ENCODE measurements at regions not wholly inside any gene's neighbourhood (a gene's known extent, or its start where the extent isn't known, plus 50 kb on each side); places are given as distances from the start of the nearest gene placed in this dataset.

DNA sequence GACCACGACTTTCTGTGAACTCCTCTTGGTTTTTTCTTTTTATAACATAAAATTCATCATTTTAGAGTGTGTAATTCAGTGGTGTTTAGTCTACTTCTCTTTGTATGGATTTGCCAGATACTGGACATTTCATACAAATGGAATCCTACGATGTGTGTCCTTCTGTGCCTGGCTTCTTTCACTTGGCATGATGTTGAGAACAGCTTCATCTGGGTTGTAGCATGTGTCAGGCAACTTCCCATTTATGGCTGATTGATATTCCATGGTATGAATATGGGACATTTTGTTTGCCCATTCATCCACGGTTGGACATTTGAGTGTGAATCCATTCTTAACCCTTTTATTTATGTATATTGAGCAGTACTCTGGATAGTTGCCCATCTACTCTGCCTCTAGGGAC lies 82.7 kb upstream of the KLF13 start:
- no peak for DNase-seq (ENCODE audit: low read depth)

DNA sequence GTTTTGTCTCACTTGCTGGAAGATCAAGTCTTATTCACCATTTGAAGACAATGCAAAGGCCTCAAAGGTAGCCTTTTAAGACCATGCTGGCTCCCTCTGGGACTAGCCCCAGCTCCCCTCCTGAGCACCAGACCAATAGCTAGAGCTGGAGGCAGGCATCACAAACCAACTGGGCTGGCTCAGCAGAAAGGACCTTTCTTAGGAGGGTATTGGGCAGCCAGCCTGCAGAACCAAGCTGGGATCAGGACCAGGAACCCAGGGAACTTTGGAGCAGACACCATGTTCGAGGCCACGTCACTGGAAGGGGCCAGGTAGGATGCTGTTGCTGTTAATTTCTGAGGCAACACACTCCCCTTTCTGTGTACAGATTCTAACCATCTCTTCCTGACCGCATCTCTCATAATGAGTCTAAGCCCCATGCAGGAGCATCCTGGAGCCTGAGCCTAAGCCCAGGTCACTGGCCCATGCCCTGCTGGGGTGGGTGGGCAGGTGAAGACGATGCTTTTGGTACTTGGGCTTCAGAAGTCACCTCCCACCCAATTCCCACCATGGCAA lies 81.4 kb upstream of the KLF13 start:
- no peak for DNase-seq (ENCODE audit: low read depth)

DNA sequence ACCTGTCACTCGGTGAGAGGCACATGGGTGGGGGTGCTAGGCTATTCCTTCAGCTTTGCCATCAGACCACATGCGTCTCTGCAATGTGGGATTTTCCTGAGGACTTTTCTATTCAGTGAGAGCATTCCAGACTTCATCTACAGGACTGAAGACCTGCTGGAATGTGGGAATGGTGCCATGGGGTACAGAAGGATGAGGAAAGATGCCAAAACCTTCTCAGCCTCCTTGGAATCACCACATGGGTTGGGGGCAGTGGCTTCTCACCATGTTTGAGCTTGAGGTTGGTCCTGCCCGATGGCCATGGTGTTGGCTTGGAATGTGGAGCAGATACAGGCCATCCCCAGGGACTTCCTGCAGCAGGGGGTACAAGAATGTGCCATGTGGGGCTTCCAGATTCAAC lies 80.9 kb upstream of the KLF13 start:
- DNase-seq (ENCODE audit: low read depth): no peak

DNA sequence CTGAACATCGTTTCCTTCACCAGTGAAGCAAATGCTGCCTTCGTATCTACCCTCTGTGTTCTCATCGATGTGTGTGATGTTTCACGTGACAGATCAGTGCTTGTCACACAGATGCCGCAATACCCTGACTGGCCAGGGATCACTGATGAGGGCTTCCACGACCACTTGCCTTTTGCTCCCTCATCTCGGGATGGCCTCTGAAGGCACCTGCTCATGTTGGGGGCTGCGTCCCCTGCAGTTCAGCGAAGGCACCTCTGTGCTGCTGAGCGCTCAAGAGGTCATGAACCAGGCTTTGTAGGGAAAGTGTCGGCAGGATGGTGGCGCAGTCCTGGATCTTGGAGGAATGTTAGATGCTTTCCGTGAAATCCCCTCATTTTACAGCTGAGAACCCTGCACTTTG lies 79.2 kb upstream of the KLF13 start:
- no peak for DNase-seq (ENCODE audit: low read depth)

DNA sequence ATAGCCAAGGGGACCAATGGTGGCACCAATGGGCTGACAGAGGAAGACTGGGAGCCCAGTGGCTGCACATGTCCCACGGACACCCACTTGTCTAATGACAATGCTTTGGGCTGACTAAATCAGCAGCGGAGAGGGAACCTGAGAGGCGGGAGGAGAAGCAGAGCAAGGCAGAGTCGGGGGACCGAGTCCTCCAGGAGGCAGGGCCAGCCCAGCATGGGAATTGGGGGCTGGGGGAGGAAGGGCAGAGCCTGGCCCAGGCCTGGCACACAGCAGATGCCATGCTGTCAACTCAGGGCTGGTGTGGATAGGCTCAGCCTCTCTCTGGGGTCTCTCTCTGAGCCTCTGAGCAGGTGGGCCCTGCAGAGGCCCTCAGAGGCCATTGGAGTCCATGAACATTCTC lies 78.4 kb upstream of the KLF13 start:
- DNase-seq (ENCODE audit: low read depth): no peak

DNA sequence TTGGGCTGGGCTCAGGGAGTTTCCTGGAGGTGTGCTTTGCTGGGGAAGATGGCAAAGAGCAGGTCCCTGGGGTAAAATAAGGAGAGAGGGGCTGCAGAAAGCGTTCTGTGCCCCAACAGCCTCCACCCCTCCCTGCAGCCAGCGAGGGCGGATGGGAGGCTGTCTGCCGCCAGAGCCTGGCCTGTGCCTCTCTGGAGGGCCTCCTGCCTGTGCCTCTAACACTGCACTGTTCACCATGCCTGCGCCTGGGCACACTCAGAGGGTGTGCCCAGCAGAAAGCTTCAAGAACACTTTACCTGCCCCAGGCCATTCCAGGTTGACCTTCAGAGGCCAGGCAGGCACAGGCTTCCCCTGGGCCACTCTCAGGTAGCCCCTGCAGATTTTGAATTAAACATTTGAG lies 77.7 kb upstream of the KLF13 start:
- DNase-seq (ENCODE audit: low read depth): no peak

DNA sequence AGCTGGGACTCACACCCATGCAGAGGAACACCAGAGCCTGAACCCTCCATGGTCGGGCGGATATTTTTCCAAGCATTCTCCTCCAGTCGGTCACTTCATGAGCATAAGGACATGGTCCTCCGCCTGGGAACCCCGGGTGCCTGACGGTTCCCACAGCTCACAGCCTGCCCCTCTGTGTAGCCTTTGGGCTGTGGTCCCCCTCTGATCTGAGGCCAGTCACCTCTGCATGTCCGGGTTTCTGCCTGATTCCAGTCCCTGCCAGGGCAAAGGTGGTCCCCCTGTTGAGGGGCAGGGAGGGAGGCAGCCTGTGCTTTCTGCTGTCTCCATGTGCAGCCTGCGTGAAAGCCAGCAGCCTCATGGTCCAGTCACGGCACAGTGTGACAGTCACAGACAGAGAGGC lies 76.6 kb upstream of the KLF13 start:
- no peak for DNase-seq (ENCODE audit: low read depth)

DNA sequence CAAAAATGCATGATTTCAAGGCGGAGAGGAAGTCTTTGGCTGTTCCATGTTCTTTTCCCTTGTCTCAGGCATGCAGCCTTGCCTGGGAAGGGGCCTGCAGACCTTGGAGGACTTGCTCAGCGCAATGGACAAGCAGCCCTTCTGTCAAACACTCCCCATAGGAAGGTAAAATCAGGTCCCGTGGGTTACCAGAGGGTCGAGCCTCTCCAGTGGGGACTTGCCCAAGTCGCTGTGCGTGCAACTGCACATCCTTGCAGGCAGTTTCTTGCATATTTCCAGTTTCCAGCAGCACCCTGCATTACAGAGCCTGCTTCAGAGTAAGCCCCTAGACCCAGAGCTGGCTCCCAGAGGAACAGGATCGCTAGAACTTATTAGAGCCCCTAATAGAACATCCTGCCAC lies 75.5 kb upstream of the KLF13 start:
- DNase-seq (ENCODE audit: low read depth): no peak

DNA sequence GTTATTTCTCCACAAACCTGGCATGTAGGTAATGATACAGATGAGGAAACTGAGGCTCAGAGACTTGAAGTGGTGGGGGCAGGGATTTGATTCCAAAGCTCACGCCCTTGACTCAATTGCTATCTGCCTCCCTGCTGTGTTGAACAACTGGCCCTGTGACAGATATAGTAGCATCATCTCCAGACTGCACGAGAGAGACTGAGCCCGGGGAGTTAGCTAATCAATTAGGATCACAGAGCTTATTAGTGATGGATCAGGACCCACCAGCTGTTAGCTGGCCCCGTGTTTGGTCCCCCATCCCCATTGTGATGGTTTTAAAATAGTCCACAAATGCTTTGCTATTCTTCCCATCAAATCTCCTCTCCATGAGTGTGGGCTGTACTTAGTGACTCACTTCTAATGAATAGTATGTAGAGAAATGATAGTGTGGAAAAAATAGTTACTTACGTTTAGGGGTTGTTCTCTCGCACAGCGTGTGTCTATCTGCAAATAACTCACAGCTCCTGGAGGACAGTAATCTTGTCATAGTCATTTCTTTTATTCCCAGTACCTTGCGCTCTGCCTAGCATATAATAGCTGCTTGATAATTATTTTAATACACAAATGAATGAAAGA lies 74.4 kb upstream of the KLF13 start:
- no peak for DNase-seq (ENCODE audit: low read depth)

DNA sequence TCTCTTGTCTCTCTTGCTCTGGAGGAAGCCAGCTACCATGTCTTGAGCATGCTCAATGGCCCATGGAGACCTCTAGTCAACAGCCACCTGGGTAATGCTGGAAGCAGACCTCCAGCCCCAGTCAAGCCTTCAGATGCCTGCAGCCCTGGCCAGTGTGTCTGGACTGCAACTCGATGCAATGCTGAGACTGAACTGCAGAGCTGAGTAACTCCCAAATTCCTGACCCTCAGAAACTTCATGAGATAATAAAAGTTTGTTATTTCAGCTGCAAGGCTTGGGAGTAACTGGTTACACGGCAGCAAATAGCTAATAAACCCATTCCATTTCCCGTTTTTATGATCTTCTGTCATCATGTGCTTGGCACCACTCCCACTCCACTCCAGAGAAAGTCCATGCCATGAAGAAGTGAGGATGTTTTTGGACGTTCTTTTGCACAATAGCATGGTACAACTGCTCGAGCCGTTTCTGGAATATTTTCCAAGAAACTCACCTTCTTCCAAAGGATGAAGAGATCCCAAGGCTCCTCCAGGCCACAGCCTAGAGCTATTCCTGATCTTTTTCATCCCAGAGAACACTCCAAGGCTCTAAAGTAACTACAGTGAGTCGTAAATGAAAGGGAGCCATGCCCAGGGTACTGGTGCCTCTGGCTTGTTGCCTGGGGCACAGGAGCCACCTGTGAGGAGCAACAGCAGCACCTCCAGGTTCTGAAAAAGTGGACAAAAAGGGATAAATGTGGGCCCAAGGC lies 72.0 kb upstream of the KLF13 start:
- DNase-seq (ENCODE audit: low read depth): peak; percentile 52

DNA sequence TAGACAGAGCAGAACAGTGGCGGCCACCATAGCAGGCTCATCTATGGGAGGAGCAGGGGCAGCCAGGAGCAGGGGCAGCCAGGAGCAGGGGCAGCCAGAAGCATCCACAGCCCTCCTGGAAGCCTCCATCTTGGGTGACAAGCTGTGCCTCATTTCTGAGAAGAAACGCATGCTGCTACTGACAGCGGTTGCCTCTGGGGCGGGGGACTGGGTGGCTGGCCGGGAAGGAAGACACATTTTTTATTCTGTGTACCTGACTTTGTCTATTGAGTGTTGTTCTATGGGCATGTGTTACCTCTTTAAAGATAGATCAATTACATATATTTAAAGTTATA lies 71.5 kb upstream of the KLF13 start:
- DNase-seq (ENCODE audit: low read depth): no peak

DNA sequence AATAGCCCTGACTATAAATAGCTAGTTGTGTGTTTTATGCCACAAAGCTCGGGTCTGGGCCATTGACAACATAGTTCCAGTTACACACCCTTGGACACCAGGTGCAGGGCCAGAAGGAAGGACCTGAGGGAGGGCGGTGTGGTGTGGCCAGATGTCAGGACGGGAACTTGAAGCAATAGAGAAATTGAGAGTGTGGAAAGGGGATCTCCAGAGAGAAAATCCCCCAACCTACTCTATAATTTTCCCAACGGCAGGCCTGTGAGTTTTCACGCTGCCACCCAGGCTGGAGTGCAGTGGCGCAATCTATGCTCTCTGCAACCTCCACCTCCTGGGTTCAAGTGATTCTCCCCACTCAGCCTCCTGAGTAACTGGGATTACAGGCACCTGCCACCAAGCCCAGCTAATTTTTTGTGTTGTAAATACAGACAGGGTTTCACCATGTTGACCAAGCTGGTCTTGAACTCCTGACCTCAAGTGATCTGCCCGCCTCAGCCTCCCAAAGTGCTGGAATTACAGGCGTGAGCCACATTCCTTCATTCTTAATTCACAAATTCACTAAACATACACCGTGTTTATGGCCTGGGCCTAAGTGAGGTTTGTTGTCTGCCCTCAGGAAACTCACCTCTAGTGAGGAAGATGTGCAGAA lies 70.8 kb upstream of the KLF13 start:
- no peak for DNase-seq (ENCODE audit: low read depth)

DNA sequence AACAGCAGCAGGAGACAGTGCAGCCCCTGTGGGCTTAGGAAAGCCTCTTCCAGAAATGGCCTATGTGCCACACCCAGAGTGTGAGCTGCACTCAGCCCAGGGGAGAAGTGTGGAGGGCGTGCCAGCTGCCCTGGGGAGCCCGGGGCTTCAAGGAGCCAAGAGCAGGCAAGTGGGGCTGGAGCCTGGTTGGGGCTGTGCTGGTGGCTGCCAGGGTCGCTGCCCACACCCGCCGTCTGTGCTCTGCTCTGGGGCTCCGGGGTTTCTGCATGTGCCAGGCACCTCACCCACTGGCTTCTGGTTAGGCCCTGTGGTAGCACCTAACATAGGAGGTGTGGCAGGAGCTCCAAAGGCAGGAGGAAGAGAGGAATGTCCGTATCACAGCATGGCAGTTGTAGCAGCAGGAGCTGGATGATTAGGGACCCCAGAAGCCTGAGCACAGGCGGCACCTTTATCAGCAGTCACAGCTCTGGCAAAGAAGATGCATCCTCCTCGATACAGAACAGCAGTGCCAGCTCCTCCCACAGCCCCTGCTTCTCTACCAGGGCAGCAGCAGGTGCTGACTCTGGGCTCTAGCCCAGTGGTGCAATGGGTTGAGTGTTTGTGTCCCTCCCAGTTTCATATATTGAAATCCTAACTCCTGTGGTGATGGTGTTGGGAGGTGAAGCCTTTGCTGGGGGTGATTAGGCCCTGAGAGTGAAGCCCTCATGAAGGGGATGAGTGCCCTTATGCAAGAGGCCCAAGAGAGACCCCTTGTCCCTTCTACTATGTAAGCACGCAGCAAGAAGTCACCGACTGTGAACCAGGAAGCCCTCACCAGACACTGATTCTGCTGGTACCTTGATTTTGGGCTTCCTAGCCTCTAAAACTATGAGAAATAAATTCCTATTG lies 70.0 kb upstream of the KLF13 start:
- no peak for DNase-seq (ENCODE audit: low read depth)

DNA sequence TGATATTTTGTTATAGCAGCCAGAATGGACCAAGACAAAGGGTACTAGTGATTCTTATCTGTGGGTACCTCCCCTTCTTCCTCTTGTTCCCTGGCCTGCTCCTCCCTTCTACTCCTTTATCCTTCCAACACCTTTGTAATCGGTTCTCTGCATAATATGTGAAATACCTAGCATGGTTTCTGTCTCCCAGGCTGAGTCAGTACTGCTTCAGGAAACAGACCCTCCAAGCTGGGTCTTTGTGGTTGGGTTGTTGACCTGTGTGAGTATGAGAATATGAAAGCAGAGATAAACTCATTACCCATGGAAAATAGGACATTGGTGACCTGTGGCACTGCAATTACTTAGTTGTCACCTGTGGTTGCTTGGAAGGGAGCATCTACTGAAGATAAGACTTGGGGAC lies 69.3 kb upstream of the KLF13 start:
- no peak for DNase-seq (ENCODE audit: low read depth)

DNA sequence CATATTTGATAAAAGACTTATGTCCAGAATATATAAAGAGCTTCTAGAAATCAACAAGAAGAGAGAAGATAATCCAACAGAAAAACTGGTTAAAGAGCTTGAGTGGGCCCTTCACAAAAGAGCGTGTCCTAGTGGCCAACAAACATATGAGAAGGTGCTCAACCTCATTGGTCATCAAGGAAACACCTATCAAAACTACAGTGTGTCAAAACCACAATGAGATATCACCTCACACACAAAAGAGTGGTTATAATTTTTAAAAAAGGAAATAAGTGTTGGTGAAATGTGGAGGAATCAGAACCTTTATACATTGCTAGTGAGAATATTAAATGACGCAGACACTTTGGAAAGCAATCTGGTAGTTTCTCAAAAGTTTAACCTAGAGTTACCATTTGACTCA lies 68.4 kb upstream of the KLF13 start:
- DNase-seq (ENCODE audit: low read depth): no peak

DNA sequence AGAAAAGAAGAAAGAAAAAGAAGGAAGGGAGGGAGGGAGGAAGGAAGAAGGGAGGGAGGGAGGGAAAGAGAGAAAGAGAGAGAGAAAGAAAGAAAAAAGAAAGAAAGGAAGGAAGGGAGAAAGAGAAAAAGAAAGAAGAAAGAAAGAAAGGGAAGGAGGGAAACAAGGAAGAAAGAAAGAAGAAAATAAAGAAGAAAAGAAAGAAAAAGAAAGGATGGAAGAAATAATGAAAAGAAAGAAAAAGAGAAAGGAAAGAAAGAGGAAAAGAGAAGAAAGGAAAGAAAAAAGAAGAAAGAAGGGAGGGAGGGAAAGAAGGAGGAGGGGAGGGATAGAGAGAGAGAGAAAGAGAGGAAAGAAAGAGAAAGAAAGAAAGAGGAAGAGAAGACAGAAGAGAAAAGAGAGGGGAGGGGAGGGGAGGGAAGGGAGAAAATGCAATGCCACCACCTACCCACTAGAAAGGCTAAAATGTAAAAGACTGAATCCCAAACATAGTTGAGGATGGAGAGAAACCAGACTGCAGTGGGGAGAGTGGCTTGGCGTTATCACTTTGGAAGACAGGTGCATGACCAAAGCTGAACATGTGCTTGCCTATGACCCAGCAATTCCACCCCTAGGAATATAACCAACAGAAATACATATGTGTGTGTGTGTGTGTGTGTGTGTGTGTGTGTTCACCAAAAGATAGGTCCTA lies 66.9 kb upstream of the KLF13 start:
- no peak for DNase-seq (ENCODE audit: low read depth)

DNA sequence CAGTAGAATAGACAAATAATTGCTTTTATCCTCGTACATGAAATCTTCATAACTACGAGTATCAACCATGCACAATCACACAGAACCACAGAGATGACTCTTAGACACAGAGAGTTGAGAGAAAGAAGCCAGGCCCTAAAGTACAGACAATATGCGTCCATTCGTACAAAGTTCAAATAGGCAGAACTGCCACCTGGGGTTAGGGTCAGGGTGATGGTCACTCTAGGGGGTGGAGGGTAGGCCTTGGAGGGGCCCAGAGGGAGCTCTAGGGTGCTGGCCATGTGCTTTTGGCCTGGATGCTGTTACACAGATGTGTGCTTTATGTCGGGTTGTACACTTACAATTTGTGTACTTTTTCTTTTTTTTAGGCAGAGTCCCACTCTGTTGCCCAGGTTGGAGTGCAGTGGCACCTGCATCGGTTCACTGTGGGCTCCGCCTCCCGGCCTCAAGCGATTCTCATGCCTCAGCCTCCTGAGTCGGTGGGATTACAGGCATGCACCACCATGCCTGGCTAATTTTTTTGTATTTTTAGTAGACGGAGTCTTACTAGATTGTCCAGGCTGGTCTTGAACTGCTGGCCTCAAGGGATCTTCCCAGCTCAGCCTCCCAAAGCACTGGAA lies 65.9 kb upstream of the KLF13 start:
- no peak for DNase-seq (ENCODE audit: low read depth)

DNA sequence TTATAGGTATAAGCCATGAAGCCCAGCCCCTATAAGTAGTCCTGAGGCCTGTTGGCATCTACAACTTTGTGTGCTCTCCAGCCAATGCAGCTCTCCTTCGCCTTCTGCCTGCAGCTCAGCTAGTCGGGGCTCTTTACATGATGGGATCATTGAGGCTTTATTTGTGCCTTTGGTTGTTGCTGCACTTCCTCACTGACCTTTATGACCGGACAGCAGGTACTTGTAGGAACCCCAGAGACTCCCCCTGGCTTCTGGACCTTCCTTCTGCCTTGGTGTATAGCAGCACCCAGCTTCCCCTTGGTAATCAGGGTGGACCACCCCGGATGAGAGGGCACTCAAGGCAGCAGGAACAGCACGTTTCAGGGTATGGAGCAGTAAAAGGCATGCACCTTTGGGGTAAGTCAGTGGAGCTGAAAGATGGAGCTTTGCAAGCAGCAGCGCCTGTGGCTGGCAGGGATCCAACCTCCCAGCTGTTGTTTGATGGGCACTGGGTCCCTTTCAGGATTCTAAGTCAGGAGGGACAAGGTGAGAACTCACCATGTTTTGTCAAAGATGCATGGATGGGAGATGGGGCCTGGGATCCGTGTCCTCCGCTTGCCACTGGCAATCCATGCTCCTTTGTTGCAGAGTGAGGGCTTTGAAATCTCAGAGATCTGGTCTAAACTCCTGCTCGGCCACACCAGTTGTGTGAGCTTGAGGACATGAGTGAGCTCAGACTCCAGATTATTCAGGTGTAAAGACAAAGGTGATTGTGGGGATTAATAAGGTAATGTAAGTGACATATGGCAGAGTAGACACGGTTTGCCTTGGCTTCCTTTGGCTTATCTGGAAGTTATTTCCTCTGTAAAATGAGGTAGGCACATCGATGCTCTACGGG lies 65.1 kb upstream of the KLF13 start:
- DNase-seq (ENCODE audit: low read depth): no peak

DNA sequence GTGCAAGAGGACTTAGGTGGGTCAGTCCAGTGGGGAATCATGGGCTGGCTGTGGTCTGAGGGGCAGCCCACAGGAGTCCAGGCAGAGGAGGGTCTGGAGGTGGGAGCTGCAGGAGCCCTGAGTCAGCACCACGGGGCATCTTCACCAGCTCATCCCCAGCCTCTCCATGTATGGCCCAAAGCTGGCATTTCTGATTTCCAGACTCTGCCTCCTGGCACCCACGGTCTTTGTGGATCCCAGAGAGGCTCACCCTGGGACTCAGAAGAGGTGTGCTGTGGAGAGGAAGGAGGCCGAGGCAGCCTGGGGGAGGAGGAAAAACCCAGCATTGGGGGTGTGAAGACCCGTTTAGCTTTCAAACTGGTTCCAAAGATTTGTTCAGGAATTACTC lies 64.5 kb upstream of the KLF13 start:
- no peak for DNase-seq (ENCODE audit: low read depth)
